HEK293 (cell line): ENCODE measurements at regions not wholly inside any gene's neighbourhood (a gene's known extent, or its start where the extent isn't known, plus 50 kb on each side); places are given as distances from the start of the nearest gene placed in this dataset.

Experiments used
- CTCF ChIA-PET: fragments of 350-600 bp; formaldehyde crosslinking; extraction: SDS; loops from one replicate; lab custom pipeline; 2021; ENCODE audit warnings: antibody characterized with exemption; lab: Yijun Ruan, JAX
- POLR2A ChIA-PET: fragments of 300-600 bp; formaldehyde crosslinking; extraction: SDS; loops from one replicate; lab custom pipeline; 2020; ENCODE audit warnings: antibody characterized with exemption, inconsistent platforms; lab: Yijun Ruan, JAX
- H3K27ac ChIP-seq: fragments of 200-500 bp; sonication (Bioruptor generic); 2 replicates; pipeline ENCODE4 v1.5.1; 2014; ENCODE audit warnings: low read depth, low read length, control low read depth, inconsistent platforms; ENCODE audit errors: extremely low read depth
- H3K36me3 ChIP-seq, 2 experiments: fragments of 200-500 bp in 1 of 2; sonication (Bioruptor generic) in 1 of 2; 1 replicate in 1 of 2; 2 replicates in 1 of 2; pipeline ENCODE4 v1.5.1; 2014 to 2017; ENCODE audit warnings: inconsistent platforms in 2 of 2, low read length in 2 of 2; ENCODE audit not compliant: control insufficient read depth in 2 of 2, insufficient read depth in 1 of 2
- H3K4me1 ChIP-seq: fragments of 200-500 bp; sonication (Bioruptor generic); 2 replicates; pipeline ENCODE4 v1.5.1; 2014; ENCODE audit warnings: mild to moderate bottlenecking, low read length, inconsistent platforms; ENCODE audit not compliant: control insufficient read depth, insufficient read depth
- H3K4me3 ChIP-seq: 2 replicates; pipeline ENCODE4 v1.5.1; 2011; ENCODE audit warnings: low read depth, mild to moderate bottlenecking, control low read depth, low read length, moderate library complexity
- H3K9me3 ChIP-seq: fragments of 200-500 bp; sonication (Bioruptor generic); 2 replicates; pipeline ENCODE4 v1.5.1; 2014; ENCODE audit warnings: low read depth, low read length, inconsistent platforms; ENCODE audit not compliant: control insufficient read depth, insufficient read depth
- ZNF133 ChIP-seq: fragments of 450-650 bp; formaldehyde crosslinking; IDR thresholded peaks from 2 replicates; pipeline ENCODE4 v1.5.1; 2016; ENCODE audit warnings: missing biosample characterization, missing genetic modification characterization
- ZNF366 ChIP-seq: fragments of 450-650 bp; formaldehyde crosslinking; conservative IDR thresholded peaks from 2 replicates; pipeline ENCODE4 v1.5.1; 2016; ENCODE audit warnings: missing biosample characterization, missing genetic modification characterization
- ZNF416 ChIP-seq: fragments of 450-650 bp; formaldehyde crosslinking; IDR thresholded peaks from 2 replicates; pipeline ENCODE4 v1.5.1; 2016; ENCODE audit warnings: missing biosample characterization, missing genetic modification characterization
- ZNF521 ChIP-seq: fragments of 450-650 bp; formaldehyde crosslinking; IDR thresholded peaks from 2 replicates; pipeline ENCODE4 v1.5.1; 2017; ENCODE audit warnings: missing biosample characterization, mild to moderate bottlenecking, missing genetic modification characterization
- ZNF623 ChIP-seq: fragments of 450-650 bp; formaldehyde crosslinking; IDR thresholded peaks from 2 replicates; pipeline ENCODE4 v1.5.1; 2016; ENCODE audit warnings: missing biosample characterization, missing genetic modification characterization
- ZNF677 ChIP-seq: fragments of 450-650 bp; IDR thresholded peaks from 2 replicates; pipeline ENCODE4 v1.5.0; 2018; ENCODE audit warnings: missing biosample characterization, mild to moderate bottlenecking, missing genetic modification characterization, moderate library complexity
- ZSCAN30 ChIP-seq: fragments of 450-650 bp; IDR thresholded peaks from 2 replicates; pipeline ENCODE4 v1.5.1; 2018; ENCODE audit warnings: missing biosample characterization, mild to moderate bottlenecking, missing genetic modification characterization, moderate library complexity
- TF ChIP-seq, protein P1 (sequence below): fragments of 450-650 bp; formaldehyde crosslinking; IDR thresholded peaks from 2 replicates; pipeline ENCODE4 v1.5.1; 2016; ENCODE audit warnings: missing biosample characterization, missing genetic modification characterization
- TF ChIP-seq, protein P2 (sequence below): fragments of 450-650 bp; formaldehyde crosslinking; IDR thresholded peaks from 2 replicates; pipeline ENCODE4 v1.5.1; 2016; ENCODE audit warnings: missing biosample characterization, missing genetic modification characterization
- TF ChIP-seq, protein P3 (sequence below): fragments of 450-650 bp; formaldehyde crosslinking; IDR thresholded peaks from 2 replicates; pipeline ENCODE4 v1.5.1; 2016; ENCODE audit warnings: missing biosample characterization, missing genetic modification characterization
- TF ChIP-seq, protein P4 (sequence below): fragments of 450-650 bp; formaldehyde crosslinking; IDR thresholded peaks from 2 replicates; pipeline ENCODE4 v1.5.1; 2016; ENCODE audit warnings: missing biosample characterization, missing genetic modification characterization
- TF ChIP-seq, protein P5 (sequence below): fragments of 450-650 bp; formaldehyde crosslinking; IDR thresholded peaks from 2 replicates; pipeline ENCODE4 v1.5.1; 2016; ENCODE audit warnings: missing biosample characterization, missing genetic modification characterization, borderline replicate concordance
- TF ChIP-seq, protein P6 (sequence below): fragments of 450-650 bp; formaldehyde crosslinking; IDR thresholded peaks from 2 replicates; pipeline ENCODE4 v1.5.1; 2016; ENCODE audit warnings: missing biosample characterization, missing genetic modification characterization

DNA sequence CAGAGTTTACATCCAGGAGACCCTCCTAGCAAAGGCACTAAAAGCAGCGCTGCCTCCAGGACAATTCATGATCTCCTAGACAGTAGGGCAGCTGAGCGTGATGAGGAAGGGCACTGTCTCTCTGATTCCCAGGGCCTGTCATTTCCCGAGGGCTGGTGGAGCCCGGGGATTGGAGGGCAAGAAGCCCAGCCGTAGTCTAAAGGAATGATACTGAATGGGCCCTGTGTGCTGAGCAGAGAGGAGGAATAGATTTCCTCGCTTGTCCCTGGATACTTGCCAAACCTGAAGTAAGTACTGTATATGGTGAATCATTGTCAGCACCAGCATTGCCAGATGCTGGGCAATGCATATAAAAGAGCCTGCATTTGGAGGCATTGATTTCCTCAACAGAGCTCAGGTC lies 88.0 kb upstream of the SLITRK2 start:
- no peaks in the 10 kb centered on the region for H3K9me3 ChIP-seq
- TF ChIP-seq ZSCAN30 (tag by site-specific recombination) = no peak
- TF ChIP-seq, protein P1, sequence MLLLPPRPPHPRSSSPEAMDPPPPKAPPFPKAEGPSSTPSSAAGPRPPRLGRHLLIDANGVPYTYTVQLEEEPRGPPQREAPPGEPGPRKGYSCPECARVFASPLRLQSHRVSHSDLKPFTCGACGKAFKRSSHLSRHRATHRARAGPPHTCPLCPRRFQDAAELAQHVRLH (tag by site-specific recombination) = no peak
- TF ChIP-seq, all 188 proteins: peak for 0
- CTCF ChIA-PET = no interaction called here

DNA sequence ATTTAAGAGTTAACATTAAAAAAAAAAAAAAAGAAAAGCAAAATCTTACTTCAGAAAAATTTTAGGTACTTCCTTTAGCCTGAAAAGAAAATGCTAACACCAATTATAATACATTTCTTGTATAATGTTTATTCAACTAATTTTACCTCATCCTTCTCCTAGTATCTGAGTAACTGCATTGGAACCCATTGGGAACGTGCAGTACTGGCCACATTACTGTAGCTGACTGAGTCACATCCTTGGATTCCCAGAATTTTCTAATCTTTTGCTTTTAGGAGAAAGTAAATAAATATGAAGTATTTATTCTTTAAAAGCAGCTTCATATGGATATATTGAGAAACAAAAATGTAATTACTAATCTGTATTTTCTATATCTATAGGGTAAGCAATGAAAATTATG lies 82.6 kb upstream of the SLITRK2 start:
- Histone ChIP-seq H3K27ac (no peak overlapping the region), H3K9me3 (no peaks in the 10 kb centered on the region), H3K4me3 (no peak overlapping the region), H3K4me1 (no peaks in the 10 kb centered on the region)
- ChIA-PET POLR2A (no interaction called here), CTCF (interaction anchor here (0.6 kb wide), 1 partner anchor 74 kb away, joined by 5 read pairs; no protein-coding TSS in a partner anchor)
- TF ChIP-seq ZNF416 (tag by site-specific recombination) = no peak
- TF ChIP-seq, protein P2, sequence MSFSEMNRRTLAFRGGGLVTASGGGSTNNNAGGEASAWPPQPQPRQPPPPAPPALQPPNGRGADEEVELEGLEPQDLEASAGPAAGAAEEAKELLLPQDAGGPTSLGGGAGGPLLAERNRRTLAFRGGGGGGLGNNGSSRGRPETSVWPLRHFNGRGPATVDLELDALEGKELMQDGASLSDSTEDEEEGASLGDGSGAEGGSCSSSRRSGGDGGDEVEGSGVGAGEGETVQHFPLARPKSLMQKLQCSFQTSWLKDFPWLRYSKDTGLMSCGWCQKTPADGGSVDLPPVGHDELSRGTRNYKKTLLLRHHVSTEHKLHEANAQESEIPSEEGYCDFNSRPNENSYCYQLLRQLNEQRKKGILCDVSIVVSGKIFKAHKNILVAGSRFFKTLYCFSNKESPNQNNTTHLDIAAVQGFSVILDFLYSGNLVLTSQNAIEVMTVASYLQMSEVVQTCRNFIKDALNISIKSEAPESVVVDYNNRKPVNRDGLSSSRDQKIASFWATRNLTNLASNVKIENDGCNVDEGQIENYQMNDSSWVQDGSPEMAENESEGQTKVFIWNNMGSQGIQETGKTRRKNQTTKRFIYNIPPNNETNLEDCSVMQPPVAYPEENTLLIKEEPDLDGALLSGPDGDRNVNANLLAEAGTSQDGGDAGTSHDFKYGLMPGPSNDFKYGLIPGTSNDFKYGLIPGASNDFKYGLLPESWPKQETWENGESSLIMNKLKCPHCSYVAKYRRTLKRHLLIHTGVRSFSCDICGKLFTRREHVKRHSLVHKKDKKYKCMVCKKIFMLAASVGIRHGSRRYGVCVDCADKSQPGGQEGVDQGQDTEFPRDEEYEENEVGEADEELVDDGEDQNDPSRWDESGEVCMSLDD = no peak
- TF ChIP-seq, protein P3, sequence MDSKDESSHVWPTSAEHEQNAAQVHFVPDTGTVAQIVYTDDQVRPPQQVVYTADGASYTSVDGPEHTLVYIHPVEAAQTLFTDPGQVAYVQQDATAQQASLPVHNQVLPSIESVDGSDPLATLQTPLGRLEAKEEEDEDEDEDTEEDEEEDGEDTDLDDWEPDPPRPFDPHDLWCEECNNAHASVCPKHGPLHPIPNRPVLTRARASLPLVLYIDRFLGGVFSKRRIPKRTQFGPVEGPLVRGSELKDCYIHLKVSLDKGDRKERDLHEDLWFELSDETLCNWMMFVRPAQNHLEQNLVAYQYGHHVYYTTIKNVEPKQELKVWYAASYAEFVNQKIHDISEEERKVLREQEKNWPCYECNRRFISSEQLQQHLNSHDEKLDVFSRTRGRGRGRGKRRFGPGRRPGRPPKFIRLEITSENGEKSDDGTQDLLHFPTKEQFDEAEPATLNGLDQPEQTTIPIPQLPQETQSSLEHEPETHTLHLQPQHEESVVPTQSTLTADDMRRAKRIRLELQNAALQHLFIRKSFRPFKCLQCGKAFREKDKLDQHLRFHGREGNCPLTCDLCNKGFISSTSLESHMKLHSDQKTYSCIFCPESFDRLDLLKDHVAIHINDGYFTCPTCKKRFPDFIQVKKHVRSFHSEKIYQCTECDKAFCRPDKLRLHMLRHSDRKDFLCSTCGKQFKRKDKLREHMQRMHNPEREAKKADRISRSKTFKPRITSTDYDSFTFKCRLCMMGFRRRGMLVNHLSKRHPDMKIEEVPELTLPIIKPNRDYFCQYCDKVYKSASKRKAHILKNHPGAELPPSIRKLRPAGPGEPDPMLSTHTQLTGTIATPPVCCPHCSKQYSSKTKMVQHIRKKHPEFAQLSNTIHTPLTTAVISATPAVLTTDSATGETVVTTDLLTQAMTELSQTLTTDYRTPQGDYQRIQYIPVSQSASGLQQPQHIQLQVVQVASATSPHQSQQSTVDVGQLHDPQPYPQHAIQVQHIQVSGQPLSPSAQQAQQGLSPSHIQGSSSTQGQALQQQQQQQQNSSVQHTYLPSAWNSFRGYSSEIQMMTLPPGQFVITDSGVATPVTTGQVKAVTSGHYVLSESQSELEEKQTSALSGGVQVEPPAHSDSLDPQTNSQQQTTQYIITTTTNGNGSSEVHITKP (tag by site-specific recombination) = no peak
- TF ChIP-seq, all 188 proteins: peak for 0
- no peaks in the 10 kb centered on the region for H3K36me3 ChIP-seq

More for the DNA sequence above, 88.0 kb upstream of the SLITRK2 start:
- POLR2A ChIA-PET = no interaction called here
- Histone ChIP-seq H3K36me3 (no peaks in the 10 kb centered on the region), H3K4me3 (no peak overlapping the region), H3K27ac (no peak overlapping the region), H3K4me1 (no peaks in the 10 kb centered on the region)

DNA sequence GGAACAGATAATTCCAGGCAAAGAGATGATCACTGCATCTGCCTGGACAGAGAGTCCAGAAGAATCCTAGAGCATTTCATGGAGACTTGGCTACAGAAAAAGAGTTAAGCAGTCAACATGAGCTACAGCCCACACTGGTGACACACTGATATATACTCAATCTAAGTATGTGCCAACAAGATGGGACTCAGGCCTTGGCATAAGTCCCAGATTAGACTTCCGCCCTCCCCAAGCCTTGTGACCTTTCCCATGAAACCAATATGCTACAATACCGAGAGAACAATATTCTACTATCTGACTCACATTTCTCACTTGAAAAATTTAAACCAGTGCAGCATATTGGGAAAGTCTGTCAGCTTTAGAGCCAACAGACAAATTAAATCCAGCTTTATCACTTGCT lies 65.7 kb upstream of the SLITRK2 start:
- no peak overlapping the region for H3K4me3 ChIP-seq
- no peaks in the 10 kb centered on the region for H3K4me1 ChIP-seq
- ChIA-PET POLR2A (no interaction called here), CTCF (no interaction called here)
- H3K9me3 ChIP-seq = no peaks in the 10 kb centered on the region
- H3K27ac ChIP-seq = no peak overlapping the region
- no peaks in the 10 kb centered on the region for H3K36me3 ChIP-seq
- TF ChIP-seq, protein P4, sequence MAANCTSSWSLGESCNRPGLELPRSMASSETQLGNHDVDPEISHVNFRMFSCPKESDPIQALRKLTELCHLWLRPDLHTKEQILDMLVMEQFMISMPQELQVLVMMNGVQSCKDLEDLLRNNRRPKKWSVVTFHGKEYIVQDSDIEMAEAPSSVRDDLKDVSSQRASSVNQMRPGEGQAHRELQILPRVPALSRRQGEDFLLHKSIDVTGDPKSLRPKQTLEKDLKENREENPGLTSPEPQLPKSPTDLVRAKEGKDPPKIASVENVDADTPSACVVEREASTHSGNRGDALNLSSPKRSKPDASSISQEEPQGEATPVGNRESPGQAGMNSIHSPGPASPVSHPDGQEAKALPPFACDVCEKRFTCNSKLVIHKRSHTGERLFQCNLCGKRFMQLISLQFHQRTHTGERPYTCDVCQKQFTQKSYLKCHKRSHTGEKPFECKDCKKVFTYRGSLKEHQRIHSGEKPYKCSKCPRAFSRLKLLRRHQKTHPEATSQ (tag by site-specific recombination) = no peak
- no peak for TF ChIP-seq ZNF623 (tag by site-specific recombination)
- TF ChIP-seq, protein P5, sequence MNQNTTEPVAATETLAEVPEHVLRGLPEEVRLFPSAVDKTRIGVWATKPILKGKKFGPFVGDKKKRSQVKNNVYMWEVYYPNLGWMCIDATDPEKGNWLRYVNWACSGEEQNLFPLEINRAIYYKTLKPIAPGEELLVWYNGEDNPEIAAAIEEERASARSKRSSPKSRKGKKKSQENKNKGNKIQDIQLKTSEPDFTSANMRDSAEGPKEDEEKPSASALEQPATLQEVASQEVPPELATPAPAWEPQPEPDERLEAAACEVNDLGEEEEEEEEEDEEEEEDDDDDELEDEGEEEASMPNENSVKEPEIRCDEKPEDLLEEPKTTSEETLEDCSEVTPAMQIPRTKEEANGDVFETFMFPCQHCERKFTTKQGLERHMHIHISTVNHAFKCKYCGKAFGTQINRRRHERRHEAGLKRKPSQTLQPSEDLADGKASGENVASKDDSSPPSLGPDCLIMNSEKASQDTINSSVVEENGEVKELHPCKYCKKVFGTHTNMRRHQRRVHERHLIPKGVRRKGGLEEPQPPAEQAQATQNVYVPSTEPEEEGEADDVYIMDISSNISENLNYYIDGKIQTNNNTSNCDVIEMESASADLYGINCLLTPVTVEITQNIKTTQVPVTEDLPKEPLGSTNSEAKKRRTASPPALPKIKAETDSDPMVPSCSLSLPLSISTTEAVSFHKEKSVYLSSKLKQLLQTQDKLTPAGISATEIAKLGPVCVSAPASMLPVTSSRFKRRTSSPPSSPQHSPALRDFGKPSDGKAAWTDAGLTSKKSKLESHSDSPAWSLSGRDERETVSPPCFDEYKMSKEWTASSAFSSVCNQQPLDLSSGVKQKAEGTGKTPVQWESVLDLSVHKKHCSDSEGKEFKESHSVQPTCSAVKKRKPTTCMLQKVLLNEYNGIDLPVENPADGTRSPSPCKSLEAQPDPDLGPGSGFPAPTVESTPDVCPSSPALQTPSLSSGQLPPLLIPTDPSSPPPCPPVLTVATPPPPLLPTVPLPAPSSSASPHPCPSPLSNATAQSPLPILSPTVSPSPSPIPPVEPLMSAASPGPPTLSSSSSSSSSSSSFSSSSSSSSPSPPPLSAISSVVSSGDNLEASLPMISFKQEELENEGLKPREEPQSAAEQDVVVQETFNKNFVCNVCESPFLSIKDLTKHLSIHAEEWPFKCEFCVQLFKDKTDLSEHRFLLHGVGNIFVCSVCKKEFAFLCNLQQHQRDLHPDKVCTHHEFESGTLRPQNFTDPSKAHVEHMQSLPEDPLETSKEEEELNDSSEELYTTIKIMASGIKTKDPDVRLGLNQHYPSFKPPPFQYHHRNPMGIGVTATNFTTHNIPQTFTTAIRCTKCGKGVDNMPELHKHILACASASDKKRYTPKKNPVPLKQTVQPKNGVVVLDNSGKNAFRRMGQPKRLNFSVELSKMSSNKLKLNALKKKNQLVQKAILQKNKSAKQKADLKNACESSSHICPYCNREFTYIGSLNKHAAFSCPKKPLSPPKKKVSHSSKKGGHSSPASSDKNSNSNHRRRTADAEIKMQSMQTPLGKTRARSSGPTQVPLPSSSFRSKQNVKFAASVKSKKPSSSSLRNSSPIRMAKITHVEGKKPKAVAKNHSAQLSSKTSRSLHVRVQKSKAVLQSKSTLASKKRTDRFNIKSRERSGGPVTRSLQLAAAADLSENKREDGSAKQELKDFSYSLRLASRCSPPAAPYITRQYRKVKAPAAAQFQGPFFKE = no peak
- TF ChIP-seq, protein P6, sequence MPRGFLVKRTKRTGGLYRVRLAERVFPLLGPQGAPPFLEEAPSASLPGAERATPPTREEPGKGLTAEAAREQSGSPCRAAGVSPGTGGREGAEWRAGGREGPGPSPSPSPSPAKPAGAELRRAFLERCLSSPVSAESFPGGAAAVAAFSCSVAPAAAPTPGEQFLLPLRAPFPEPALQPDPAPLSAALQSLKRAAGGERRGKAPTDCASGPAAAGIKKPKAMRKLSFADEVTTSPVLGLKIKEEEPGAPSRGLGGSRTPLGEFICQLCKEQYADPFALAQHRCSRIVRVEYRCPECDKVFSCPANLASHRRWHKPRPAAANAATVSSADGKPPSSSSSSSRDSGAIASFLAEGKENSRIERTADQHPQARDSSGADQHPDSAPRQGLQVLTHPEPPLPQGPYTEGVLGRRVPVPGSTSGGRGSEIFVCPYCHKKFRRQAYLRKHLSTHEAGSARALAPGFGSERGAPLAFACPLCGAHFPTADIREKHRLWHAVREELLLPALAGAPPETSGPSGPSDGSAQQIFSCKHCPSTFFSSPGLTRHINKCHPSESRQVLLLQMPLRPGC (tag by site-specific recombination) = no peak
- TF ChIP-seq ZNF133 (tag by site-specific recombination) = no peak
- TF ChIP-seq ZNF366 = no peak
- no peak for TF ChIP-seq ZNF677
- TF ChIP-seq ZNF521 (tag by site-specific recombination) = no peak
